Thoracic aorta (tissue), 2 donors: ENCODE measurements at regions not wholly inside any gene's neighbourhood (a gene's known extent, or its start where the extent isn't known, plus 50 kb on each side); places are given as distances from the start of the nearest gene placed in this dataset.

Experiments
- ATAC-seq: fragments of 150-250 bp; one replicate; pipeline ENCODE4 v1.8.0; 2017; ENCODE audit warnings: low read depth; ENCODE audit not compliant: insufficient number of reproducible peaks, low FRiP score
- DNase-seq: peaks from one replicate; pipeline ENCODE4 v3.0.0-alpha.2; 2020; ENCODE audit warnings: low spot score
- H3K27ac ChIP-seq, 2 donors: fragments of 200-600 bp; sonication (generic); 1 replicate in 1 of 2; 2 replicates in 1 of 2; pipeline ENCODE4 v1.5.1; 2016; ENCODE audit warnings: mild to moderate bottlenecking in 2 of 2, moderate library complexity in 2 of 2
- H3K27me3 ChIP-seq: fragments of 200-600 bp; sonication (generic); replicated peaks from 2 replicates; pipeline ENCODE4 v1.6.0; 2016; ENCODE audit warnings: mild to moderate bottlenecking; ENCODE audit not compliant: insufficient read depth
- H3K36me3 ChIP-seq: fragments of 200-600 bp; sonication (generic); one replicate; pipeline ENCODE4 v1.5.1; 2016
- H3K4me1 ChIP-seq, 2 donors: fragments of 200-600 bp; sonication (generic); 1 replicate in 1 of 2; 2 replicates in 1 of 2; pipeline versions ENCODE4 v1.5.1 to v1.6.0; 2016; ENCODE audit warnings: low read depth in 2 of 2, mild to moderate bottlenecking in 1 of 2; ENCODE audit not compliant: control insufficient read depth in 1 of 2
- H3K4me3 ChIP-seq: fragments of 200-600 bp; sonication (generic); 2 replicates; pipeline ENCODE4 v1.5.1; 2016; ENCODE audit warnings: mild to moderate bottlenecking
- H3K9me3 ChIP-seq: fragments of 200-600 bp; sonication (generic); 2 replicates; pipeline ENCODE4 v1.5.1; 2016
- TF ChIP-seq, protein P1 (sequence below): fragments of 200-600 bp; sonication (generic); IDR thresholded peaks from one replicate; pipeline ENCODE4 v1.5.1; 2019; ENCODE audit warnings: antibody characterized with exemption

DNA sequence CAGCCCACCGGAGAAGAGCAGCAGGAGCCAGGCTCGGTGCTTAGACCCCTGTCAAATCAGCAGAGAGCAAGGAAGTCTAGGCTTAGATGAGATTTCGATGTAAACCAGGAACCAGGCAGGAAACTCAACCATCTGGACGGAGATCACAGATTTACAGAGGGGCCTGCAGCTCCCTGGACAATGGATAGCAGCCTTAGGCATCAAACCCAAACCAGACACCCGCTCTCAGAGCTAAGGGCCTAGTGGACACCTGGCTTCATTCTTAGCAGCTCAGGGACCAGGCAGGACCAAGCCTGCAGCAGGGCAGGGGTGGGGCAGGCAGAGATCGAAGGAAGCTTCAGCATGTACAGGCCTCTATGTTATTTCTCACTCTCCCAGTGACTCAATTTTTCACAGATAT, 127.8 kb upstream of the FMN2 start:
- Histone ChIP-seq H3K27me3 (no peaks in the 10 kb centered on the region), H3K4me3 (no peak overlapping the region), H3K27ac (no peak overlapping the region), H3K36me3 (no peaks in the 10 kb centered on the region), H3K4me1 (no peaks in the 10 kb centered on the region), H3K9me3 (no peaks in the 10 kb centered on the region)
- DNase-seq, result no peak
- ATAC-seq, result no peak
- TF ChIP-seq, protein P1, sequence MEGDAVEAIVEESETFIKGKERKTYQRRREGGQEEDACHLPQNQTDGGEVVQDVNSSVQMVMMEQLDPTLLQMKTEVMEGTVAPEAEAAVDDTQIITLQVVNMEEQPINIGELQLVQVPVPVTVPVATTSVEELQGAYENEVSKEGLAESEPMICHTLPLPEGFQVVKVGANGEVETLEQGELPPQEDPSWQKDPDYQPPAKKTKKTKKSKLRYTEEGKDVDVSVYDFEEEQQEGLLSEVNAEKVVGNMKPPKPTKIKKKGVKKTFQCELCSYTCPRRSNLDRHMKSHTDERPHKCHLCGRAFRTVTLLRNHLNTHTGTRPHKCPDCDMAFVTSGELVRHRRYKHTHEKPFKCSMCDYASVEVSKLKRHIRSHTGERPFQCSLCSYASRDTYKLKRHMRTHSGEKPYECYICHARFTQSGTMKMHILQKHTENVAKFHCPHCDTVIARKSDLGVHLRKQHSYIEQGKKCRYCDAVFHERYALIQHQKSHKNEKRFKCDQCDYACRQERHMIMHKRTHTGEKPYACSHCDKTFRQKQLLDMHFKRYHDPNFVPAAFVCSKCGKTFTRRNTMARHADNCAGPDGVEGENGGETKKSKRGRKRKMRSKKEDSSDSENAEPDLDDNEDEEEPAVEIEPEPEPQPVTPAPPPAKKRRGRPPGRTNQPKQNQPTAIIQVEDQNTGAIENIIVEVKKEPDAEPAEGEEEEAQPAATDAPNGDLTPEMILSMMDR, result no peak

DNA sequence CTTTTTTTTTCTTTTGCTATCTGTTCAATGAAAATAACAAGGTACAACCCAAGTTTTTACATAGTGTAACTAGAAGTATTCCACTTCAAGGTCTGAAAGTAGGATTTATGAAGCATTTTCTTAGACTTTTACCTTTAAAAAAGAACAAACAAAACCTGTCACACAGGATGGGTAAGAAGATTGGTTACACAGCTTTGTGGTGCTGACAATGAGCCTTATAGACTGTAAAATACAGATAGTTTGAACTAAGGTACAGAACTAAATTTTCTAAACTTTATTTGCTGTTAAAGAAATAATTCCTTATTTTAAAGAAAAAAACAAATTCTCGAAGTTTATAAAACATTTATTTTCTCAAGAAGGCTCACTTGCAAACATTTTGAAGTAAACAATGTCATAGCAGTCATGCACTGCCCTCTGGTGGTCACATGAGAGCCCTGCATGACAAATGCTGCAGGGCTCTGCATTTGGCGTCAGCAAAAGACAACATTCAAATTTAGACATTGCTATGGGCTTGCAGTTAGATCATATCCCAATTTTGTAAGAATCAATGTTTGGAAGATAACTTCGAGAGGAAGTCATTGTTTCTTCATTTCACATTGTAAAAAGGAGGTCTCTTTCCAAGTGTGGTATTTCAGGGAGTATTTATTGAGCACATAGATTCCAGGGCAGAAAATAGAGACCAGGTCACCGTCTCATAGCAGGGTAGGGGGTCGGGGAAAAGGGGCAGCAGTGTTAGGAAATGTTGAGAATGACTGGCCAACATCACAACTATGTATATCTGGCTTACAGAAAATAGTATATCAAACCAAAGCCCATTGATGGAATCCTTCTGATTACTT, 115.3 kb upstream of the FMN2 start:
- TF ChIP-seq, protein P1, result peak; percentile 72
- ATAC-seq, result no peak
- Histone ChIP-seq H3K9me3 (no peaks in the 10 kb centered on the region), H3K36me3 (no peaks in the 10 kb centered on the region), H3K4me3 (no peak overlapping the region), H3K27me3 (no peaks in the 10 kb centered on the region), H3K27ac (no peak overlapping the region), H3K4me1 (no peaks in the 10 kb centered on the region)
- no peak for DNase-seq

DNA sequence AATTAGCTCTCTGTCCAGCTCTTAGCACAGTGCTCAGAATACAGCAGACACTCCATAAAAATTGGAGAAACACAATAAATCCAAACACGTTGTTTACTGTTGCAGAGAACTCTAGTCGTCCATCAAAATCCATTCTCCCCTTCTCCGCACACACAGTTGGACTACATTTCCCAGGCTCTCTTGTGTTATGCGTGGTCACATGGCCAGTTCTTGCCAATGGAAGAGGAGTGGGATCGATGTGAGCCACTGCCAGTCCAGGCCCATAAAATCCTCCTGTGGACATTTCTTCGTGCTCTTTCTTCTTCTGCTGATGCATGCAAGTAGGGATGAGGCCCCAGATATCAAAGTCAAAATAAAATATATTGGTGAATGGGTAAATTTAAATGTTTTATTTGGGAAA, 114.3 kb upstream of the FMN2 start:
- Histone ChIP-seq H3K27me3 (no peaks in the 10 kb centered on the region), H3K4me1 (no peaks in the 10 kb centered on the region), H3K9me3 (no peaks in the 10 kb centered on the region), H3K4me3 (no peak overlapping the region), H3K36me3 (no peaks in the 10 kb centered on the region), H3K27ac (no peak overlapping the region)
- TF ChIP-seq, protein P1, result no peak
- ATAC-seq (no peak), DNase-seq (no peak)

DNA sequence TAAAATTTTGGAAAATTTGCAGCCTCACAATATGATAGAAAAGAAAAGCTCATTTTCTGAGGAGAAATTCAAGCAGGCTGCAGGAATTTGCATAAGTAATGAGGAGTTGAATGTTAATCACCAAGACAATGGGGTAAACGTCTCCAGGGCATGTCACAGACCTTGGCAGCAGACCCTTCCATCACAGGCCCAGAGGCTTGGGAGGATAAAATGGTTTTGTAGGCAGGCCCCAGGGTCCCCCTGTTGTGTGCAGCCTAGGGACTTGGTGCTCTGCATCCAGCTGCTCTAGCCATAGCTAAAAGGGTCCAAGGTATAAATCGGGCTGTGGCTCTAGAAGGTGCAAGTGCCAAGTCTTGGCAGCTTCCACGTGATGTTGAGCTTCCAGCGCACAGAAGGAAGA, 112.2 kb upstream of the FMN2 start:
- Histone ChIP-seq H3K27ac (no peak overlapping the region), H3K4me1 (no peaks in the 10 kb centered on the region), H3K36me3 (no peaks in the 10 kb centered on the region), H3K27me3 (no peaks in the 10 kb centered on the region), H3K4me3 (no peak overlapping the region), H3K9me3 (no peaks in the 10 kb centered on the region)
- DNase-seq (no peak), ATAC-seq (no peak)
- TF ChIP-seq, protein P1, result no peak

DNA sequence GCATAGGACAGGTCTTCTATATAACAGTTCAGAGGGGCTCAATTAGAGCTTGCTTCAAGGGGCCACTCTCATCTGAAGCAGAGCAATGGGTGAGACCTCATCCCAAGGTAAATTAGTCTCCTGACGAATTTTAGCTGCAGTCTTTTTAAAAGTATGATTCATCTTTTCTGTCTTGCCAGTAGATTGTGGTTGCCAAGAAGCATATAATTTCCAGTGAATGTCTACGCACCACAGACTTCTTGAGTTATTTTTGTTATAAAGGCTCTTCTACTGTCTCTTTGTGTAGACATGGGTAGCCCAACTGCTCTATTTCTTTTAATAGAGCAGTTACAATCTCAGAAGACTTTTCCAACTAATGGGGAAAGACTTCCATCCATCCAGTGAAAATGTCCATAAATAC, 108.9 kb upstream of the FMN2 start:
- Histone ChIP-seq H3K4me3 (no peak overlapping the region), H3K27me3 (no peaks in the 10 kb centered on the region), H3K27ac (no peak overlapping the region), H3K36me3 (no peaks in the 10 kb centered on the region), H3K9me3 (no peaks in the 10 kb centered on the region), H3K4me1 (no peaks in the 10 kb centered on the region)
- no peak for ATAC-seq
- no peak for DNase-seq
- TF ChIP-seq, protein P1, result no peak
